ENCODE measurements at regions not wholly inside any gene's neighbourhood (a gene's known extent, or its start where the extent isn't known, plus 50 kb on each side); places are given as distances from the start of the nearest gene placed in this dataset.

DNA sequence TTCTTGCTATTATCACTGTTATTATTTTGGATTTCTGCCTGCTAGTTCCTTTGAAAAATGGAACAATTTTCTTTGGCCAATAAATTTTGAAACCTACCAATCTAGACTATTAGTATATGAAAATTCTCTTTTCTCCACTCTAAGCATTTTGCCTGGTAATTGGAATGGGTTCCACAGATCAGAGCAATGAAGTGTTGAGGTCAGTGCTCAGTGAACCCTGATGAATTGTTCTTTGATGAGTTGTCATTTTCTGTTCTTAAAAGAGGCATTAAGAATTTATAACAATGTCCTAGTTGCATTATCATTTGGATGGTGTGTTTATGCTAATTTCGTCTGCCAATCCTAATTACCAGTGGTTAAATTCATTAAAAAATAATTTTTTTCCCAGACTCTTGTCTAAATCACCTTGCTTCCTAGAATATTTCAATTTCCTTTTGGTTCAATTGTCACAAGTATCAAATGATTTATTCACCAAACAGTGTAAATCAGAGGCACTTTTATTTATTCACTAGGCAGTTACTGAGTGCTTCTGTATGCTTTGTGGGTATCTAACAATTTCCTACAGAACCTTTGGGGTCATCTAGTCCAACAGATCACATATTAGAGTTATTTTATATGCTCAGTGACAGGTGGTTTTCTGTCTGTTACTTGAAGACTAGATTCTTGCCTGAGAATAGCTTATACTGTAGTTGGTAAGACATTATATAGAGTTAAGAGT is 239.0 kb downstream of the DNAJB9 start:
- TF ChIP-seq, protein P1, sequence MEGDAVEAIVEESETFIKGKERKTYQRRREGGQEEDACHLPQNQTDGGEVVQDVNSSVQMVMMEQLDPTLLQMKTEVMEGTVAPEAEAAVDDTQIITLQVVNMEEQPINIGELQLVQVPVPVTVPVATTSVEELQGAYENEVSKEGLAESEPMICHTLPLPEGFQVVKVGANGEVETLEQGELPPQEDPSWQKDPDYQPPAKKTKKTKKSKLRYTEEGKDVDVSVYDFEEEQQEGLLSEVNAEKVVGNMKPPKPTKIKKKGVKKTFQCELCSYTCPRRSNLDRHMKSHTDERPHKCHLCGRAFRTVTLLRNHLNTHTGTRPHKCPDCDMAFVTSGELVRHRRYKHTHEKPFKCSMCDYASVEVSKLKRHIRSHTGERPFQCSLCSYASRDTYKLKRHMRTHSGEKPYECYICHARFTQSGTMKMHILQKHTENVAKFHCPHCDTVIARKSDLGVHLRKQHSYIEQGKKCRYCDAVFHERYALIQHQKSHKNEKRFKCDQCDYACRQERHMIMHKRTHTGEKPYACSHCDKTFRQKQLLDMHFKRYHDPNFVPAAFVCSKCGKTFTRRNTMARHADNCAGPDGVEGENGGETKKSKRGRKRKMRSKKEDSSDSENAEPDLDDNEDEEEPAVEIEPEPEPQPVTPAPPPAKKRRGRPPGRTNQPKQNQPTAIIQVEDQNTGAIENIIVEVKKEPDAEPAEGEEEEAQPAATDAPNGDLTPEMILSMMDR (IDR thresholded peaks at IDR 0.05; ENCODE audit: control insufficient read depth, insufficient read depth, low read depth, low read length, missing control alignments) = no peak
- no peak overlapping the region for H3K4me3 ChIP-seq (ENCODE audit: control insufficient read depth, low read depth, low read length)
- DNase-seq (ENCODE audit: low read depth) = no peak

DNA sequence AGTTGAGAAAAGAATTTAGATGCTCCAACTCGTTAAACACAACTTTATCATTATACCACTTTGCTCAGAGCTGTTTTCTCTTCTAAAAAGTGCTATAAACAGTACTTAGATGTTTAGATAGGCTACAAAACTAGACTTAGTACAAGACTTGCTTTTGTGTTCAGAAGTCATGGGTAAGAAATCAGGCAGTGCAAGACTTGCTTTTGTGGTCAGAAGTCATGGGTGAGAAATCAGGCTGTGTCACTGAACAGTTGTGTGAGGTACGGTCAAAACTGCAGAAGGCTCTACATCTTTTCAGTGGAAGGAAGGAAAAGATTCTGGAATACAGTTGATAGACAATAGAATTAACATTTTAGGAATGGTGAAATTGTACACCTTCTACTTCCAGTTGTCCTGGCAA is 239.7 kb downstream of the DNAJB9 start:
- TF ChIP-seq, protein P1 (IDR thresholded peaks at IDR 0.05; ENCODE audit: control insufficient read depth, insufficient read depth, low read depth, low read length, missing control alignments) = no peak
- no peak overlapping the region for H3K4me3 ChIP-seq (ENCODE audit: control insufficient read depth, low read depth, low read length)
- DNase-seq (ENCODE audit: low read depth) = no peak

DNA sequence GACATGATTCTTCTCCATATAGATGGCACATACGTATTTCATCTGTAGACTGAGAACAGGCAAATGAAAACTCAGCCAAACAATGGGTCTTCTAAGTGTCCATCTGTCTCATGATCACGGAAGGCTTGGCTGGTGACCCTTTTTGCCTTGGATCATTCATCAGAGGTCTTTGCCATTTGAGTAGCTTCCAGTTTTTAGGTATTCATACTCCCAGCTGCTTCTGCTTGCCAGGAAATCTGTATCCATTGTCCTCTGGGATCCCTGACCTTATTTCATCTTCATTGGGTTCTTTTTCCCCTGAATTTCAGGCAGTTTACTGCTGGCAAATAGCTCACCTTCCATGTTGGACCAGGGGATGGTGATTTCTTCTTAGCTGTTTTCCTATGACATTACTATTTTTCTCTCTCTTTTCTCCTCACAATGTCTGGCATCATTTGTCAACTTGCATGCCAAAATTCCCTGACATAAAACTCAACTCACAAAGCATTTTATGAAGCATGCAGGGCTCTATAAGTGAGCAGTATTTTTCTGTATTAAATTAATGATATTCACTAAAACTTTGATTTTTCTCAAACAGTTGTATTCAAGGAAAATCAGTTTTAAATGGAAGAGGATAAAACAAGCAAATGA is 241.2 kb downstream of the DNAJB9 start:
- DNase-seq (ENCODE audit: low read depth) = no peak
- TF ChIP-seq, protein P1 (IDR thresholded peaks at IDR 0.05; ENCODE audit: control insufficient read depth, insufficient read depth, low read depth, low read length, missing control alignments) = no peak
- H3K4me3 ChIP-seq (ENCODE audit: control insufficient read depth, low read depth, low read length) = no peak overlapping the region

DNA sequence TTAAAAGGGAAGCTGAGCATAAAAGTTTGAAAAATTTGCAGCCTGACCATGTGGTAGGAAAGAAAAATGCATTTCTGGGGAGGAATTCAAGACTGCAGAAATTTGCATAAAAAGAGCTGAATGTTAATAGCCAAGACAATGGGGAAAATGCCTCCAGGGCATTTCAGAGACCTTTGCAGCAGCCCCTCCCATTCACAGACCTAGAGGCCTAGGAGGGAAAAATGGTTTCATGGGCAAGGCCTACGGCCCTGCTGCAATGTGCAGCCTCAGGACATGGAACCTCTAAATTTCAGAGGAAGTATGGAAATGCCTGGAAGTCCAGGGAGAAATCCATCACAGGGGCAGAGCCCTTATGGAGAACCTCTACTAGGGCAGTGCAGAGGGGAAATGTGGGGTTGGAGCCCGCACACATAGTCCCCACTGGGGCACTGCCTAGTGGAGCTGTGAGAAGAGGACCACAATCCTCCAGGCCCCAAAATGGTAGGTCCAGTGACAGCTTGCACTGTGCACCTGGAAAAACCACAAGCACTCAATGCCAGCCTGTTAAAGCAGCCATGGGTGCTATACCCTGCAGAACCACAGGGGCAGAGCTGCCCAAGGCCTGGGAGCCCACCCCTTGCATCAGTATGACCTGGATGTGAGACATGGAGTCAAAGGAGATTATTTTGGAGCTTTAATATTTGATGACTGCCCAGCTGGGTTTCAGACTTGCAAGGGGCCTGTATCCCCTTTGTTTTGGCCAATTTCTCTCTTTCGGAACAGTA is 243.8 kb downstream of the DNAJB9 start:
- TF ChIP-seq, protein P1 (IDR thresholded peaks at IDR 0.05; ENCODE audit: control insufficient read depth, insufficient read depth, low read depth, low read length, missing control alignments) = no peak
- H3K4me3 ChIP-seq (ENCODE audit: control insufficient read depth, low read depth, low read length) = no peak overlapping the region
- no peak for DNase-seq (ENCODE audit: low read depth)

DNA sequence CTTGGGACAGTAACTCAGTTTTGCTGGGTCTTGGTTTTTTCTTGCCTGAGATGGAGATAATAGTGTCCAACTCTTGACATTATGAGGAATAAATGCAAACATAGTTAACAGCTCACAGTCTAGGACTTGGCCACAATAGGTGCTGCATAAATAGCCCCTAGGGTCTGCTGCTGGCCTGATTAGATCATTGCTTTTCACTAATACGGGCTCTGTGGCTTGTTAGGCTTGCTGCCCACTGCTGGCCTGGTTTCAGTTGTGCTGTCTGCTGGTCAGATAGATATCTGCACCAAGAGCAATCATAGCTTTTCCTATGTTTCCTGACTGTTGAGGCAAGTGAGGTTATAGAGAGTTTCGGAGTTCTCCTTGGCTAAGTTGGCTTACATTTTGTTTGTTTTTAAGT is 246.1 kb downstream of the DNAJB9 start:
- TF ChIP-seq, protein P1 (IDR thresholded peaks at IDR 0.05; ENCODE audit: control insufficient read depth, insufficient read depth, low read depth, low read length, missing control alignments) = no peak
- no peak overlapping the region for H3K4me3 ChIP-seq (ENCODE audit: control insufficient read depth, low read depth, low read length)
- no peak for DNase-seq (ENCODE audit: low read depth)

DNA sequence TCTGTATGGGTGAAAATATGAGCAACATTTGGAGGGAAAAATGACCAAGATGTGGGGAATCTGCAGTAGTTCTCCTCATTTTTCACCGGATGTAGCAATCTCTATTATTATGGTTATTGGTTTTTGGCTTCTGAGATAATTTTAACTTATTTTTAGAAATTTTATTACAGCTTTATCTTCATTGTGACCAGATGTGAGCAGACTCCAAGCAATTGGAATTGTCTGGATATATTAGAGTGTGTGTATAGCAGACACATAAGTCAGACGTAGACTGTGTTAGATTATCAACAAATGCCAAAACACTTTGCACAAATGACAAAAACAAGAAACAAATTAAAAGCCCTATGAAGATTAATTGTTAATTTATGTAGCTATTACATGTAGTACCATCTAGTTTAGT is 249.1 kb downstream of the DNAJB9 start:
- TF ChIP-seq, protein P1 (IDR thresholded peaks at IDR 0.05; ENCODE audit: control insufficient read depth, insufficient read depth, low read depth, low read length, missing control alignments) = no peak
- no peak overlapping the region for H3K4me3 ChIP-seq (ENCODE audit: control insufficient read depth, low read depth, low read length)
- peak; percentile 11 for DNase-seq (ENCODE audit: low read depth)

All from AG09309 (cell line).